H54 (cell line): ENCODE measurements at regions not wholly inside any gene's neighbourhood (a gene's known extent, or its start where the extent isn't known, plus 50 kb on each side); places are given as distances from the start of the nearest gene placed in this dataset.

ENCODE experiments used
- DNase-seq: peaks from one replicate; pipeline ENCODE4 v3.0.0; 2011; ENCODE audit warnings: low spot score, mixed read lengths; ENCODE audit not compliant: insufficient read length
- FAIRE-seq: peaks from 3 replicates; lab custom pipeline; 2011; peaks lifted over from hg19 to GRCh38; lab: Jason Lieb, UNC
- POLR2A ChIP-seq: IDR thresholded peaks from 2 replicates; pipeline ENCODE4 v1.6.1; 2011; ENCODE audit warnings: low read depth, mild to moderate bottlenecking, low read length

DNA sequence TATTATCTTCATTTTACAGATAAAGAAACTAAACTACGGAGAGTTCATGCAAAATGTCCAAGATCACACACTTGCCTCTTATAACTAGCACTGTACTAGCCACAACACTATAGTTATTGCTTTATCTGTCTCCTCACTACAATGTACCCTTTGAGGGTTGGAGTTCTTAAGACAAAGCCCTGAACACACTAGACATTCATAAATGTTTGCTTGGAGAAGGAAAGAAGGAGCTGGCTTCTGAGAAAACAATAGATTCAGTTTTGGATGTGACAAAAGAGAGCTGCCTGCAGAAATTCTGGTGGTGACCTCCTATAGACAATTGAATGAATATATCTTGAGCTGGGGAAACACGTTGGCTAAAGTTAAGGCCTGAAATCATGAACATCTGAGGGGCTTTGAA lies 169.9 kb upstream of the ARHGEF26 start:
- DNase-seq (no peak), FAIRE-seq (no peak)
- TF ChIP-seq POLR2A: no peak

DNA sequence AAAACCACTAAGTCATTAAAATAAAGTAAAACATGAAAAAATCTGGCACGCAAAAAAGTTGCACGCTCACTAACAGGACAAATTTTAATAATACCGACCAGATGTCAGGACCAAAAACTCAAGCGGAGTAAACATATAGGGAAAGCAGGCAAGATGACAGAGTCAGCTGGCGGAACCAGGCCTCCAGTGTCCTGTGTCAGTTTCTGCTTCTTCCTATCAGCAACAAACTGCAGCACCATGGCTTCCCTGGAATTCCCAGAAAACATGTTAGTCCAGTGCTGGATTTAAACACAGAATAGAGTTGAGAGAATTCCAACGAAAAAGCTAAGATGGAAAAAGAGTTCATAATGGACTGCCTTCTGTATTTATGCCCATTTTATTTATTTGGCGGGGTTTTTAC lies 169.1 kb upstream of the ARHGEF26 start:
- DNase-seq (no peak), FAIRE-seq (no peak)
- no peak for TF ChIP-seq POLR2A

DNA sequence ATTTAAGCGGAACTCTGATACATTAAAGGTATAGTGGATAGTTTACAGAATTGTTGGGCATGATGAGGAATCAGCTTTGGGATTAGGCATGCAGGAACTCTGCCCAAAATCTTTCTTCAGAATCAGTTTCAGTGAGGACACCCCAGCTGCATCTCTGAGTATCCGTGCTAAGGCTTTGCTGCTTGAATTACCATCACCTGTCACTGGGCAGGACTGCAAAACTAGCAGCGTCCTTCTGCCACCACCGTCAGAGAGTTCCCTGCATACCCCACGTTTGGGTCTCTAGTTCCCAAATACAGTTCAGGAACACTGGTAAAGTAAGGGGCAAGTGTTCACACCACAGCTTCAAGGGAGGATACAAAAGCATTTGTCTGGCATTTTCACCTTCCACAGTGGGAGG lies 164.6 kb upstream of the ARHGEF26 start:
- TF ChIP-seq POLR2A: no peak
- no peak for DNase-seq
- FAIRE-seq: no peak

DNA sequence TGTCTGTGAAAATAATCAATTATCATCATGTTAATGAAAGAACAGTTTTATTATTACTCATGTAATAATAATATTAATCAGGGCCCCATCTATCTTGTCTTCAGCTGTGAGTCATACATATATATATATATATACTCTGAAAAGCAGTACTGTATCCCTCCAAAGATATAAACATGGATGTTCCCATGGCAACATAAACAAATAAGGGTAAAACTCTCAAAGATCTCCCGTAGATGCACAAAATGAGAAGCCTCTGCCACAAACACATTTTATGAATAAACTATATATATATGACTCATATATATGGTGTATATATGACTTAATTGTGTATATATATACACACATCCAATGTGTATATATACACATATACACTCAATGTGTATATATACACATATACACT lies 163.8 kb upstream of the ARHGEF26 start:
- FAIRE-seq (no peak), DNase-seq (no peak)
- TF ChIP-seq POLR2A: no peak

DNA sequence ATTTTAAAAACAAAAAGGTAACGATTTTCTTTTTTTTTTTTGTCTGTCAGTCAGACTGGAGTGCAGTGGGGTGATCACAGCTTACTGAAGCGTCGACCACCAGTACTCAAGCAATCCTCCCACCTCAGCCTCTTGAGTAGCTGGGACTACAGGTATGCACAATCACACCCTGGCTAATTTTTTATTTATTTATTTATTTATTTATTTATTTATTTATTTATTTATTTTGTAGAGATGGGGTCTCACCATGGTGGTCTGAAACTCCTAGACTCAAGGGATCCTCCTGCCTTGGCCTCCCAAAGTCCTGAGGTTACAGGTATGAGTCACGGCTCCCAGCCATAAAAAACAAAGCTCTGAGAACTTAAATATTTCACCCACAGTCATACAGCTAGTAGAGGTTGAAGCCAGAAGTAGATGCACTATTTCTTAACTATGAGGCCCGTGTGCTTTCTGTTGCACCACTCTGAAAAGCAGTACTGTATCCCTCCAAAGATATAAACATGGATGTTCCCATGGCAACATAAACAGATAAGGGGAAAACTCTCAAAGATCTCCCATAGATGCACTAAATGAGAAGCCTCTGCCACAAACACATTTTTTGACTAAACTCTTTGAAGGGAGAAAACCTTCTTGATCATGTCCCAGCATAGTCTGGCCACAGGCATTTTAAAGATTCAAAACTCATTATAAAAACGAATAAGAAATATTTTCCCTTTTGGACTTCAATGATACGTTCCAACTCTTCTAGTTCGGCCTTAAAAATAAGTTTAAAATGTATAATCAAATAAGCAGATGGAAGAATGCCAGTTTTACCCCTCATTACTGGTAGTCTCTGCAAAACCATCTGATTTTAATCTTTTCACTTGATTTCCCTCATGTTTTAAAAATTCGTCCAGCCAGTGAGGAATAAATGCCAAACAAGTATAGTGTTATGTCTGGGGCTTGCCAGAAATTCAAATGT lies 162.3 kb upstream of the ARHGEF26 start:
- FAIRE-seq: no peak
- TF ChIP-seq POLR2A: no peak
- no peak for DNase-seq

DNA sequence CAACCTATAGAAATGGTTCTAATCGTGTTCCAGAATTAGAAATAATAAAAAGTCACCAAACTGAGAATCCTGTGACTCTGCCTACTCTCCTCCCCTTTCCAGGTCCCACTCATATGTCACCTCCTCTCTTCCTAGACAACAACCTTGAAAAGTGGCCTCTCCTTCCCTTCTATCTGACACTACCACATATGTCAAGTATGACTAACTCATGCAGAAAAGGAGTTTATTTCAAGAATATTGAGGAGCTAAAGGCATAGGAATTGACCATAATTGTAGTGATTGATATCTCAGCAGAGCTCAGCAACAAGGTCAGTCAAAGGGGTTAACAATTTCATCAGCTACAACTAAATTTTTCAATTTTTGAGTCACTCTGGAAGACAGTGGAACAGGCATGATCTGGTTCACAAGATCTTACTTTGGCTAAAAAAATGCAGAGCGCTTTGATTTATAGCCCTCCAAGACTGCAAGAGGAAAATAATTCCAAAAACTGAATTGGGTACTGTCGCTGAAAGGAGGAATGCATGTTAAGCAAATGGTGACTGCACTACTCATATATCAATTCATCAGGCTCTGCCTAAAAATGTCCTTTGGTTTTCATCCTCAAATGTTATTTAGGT lies 160.6 kb upstream of the ARHGEF26 start:
- FAIRE-seq (no peak), DNase-seq (no peak)
- no peak for TF ChIP-seq POLR2A

DNA sequence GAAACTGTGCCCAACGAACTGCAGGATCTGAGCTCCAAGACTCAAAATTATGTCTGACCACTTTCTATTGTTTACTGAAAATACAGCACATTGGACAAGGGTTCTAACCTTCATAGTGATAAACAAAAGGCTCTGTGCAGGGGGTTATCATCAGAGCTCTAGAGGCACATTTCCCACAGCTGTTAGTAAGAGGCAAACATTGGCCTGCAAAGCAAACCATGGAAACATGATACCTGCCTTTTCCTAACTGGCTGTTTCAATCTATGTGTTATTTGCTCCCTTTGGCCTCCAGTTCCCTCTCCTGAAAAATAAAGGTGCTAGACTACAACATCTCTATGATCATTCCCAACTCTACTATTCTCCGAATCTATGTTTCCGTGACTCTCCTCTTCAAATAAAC lies 159.7 kb upstream of the ARHGEF26 start:
- TF ChIP-seq POLR2A: no peak
- FAIRE-seq (no peak), DNase-seq (no peak)

DNA sequence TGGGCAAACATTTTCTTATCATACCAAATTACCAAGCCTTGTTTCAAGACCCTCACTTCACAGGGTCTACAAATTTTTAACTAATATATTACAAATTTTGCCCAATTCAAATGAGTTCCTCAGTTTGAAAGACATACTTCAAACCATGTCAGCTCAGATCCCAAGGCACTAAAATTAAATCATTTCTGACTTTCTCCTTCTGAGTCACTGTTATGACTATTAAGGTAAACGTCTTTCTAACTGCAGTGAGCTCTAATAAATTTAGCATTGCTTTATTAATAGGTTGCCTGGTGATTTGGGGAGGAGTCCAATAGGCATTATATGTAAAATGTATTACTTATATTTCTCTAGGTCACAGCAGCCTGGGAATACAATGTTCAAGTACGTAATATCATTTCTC lies 158.2 kb upstream of the ARHGEF26 start:
- DNase-seq (no peak), FAIRE-seq (no peak)
- no peak for TF ChIP-seq POLR2A

DNA sequence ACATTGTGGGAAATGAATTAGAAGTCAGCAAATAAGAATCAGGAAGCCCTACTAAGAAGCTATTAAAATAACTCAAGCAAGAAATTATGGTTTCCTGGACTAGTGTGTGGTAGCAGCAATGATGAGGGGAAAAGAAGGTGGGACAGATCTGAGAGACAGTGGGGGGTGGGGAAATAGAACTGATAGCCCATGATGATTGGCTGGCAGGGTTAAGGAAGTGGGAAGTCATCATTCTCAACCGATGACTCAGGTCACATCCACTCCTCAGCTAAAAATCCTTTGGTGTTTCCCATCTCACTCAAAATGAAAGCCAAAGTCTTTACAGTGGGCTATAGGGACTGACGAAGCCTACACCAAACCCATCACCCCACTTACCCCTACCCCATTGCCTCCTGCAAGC lies 153.9 kb upstream of the ARHGEF26 start:
- FAIRE-seq: no peak
- DNase-seq: no peak
- no peak for TF ChIP-seq POLR2A

DNA sequence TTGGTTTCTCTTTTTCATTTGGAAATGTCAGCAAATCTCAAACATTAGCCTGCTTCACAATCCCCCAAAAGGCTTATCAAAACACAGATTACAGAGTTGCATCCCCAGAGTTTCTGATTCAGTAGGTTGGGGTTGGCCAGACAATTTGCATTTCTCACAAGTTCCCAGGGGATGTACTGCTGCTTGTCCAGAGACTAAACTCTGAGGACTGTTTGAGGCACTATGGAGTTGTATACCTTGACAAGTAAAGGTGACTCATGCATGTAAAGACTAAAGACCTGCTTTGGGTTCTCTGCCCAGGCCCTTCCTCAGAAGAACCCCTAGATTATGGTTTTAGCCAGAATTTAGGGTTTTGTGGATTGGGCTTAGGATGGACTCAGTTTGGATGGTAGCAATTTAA lies 151.1 kb upstream of the ARHGEF26 start:
- DNase-seq (no peak), FAIRE-seq (no peak)
- TF ChIP-seq POLR2A: no peak

DNA sequence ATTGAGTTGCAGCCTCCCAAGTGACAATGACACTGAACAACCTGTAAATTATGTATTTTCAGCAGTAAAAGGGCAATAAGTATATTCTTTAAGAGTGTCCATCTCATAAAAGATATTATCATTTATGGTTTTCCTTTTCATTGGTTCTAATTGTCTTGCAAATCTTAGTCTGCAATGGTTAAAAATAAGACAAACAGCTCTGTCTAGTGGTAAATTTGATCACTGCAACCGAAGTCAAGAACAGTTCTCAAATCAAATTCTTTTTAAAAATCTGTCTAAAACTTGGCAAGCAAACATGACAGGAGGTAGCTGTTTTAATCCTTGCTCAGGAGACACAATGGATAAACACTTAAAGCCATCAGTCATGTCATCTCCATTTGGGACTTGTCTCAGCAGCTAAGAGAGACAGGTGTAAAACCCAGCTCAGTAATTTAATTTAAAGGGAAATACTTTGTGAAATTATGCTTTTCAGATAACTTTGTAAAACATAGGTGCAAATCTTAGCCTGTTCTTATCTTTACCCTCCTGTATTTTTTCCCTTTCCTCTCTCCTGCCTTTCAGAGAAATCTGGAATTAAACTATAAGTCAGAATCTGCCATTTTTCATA lies 150.3 kb upstream of the ARHGEF26 start:
- TF ChIP-seq POLR2A: no peak
- no peak for DNase-seq
- peak; percentile 45 for FAIRE-seq

DNA sequence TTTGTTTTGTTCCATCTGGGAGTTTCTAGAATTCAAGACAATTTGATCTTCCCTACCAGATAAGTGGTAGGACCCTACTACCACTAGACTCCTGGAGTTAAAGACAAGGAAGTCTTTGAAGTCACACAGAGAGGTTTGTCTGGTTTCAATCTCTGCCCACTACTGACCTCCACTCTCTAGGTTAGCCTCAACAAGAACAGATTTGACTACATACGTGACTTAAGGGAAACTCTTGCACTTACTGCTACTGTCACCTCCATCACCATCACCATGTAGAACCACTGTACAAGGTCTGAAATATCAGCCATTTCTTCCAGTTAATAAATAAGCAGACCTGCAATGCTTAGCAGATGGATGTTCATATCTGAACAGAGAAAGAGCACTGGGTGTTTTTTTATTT lies 148.3 kb upstream of the ARHGEF26 start:
- no peak for DNase-seq
- FAIRE-seq: no peak
- TF ChIP-seq POLR2A: no peak

DNA sequence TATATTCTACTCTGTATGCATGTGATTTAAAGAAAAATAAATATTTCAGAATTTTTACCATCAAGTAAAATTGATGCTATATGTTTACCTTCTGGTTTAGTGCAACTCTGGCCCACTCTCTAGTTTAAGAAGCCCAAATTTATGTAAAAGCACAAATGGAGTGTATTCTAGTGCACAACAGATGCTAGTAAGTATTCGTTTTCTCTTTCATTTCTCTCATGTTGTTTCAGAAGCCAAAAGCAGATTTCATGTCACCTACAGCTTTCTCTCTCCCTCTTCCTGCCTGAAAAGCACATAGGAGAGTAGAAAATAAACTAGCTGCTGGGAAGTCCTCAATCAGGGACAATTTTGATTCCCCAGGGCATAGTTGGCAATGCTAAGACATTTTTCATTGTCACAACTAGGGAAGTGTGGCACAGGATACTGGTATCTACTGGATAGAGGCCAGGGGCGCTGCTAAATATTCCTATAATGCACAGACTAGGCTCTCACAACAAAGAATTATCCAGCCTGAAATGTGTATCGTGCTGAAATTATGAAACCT lies 147.4 kb upstream of the ARHGEF26 start:
- no peak for DNase-seq
- FAIRE-seq: no peak
- no peak for TF ChIP-seq POLR2A

DNA sequence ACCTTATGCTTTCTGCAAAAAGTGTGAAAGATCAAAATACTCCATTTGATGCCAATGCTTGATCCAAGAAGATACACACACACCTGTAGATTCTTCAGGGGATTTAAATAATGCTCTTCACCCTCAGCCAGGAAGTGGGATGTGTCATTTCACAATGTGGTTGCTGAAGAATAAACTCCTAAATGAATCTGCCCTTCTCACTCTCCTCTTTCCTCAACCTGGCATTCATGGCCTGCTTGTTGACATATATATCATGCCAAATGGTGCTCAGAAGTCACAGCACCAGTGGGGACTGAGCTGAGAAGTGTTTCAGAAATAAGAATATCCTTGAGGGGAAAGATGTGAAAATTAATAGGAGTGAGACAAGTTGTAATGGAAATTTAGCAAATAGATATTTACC lies 146.6 kb upstream of the ARHGEF26 start:
- TF ChIP-seq POLR2A: no peak
- DNase-seq (no peak), FAIRE-seq (no peak)

DNA sequence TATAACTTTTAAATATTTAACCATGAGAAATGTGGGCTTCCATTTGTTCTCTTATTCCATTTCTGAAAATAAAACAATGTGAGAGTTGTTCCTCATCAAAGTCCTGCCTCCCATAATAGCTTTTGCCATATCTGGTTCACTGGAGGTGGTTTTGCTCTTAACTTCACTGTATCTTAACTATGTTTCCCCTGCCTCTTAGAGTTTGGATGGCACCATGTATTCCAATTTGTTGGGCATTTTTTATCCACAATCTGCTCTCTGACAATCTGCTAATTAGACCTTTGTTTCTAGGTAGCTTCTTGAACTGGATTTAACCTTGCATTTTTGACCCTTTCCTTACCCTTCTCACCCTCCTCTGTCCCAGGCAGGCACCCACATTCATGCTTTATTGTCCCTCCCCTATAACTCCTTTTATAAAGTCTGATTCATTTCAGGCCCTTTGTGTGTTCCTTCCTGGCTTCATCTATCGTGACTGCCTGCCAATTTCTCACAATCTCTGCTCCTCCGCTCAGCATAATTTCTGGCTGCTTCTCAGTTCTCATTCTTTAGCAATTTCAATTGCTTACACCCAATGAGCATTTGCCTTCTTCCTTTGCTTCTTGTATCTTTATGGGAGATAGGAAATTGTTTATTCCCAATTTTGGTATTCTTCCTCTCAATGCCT lies 144.2 kb upstream of the ARHGEF26 start:
- TF ChIP-seq POLR2A: no peak
- DNase-seq (no peak), FAIRE-seq (no peak)
